Dedifferentiated amniotic fluid mesenchymal stem cell (primary cell): ENCODE measurements at regions not wholly inside any gene's neighbourhood (a gene's known extent, or its start where the extent isn't known, plus 50 kb on each side); places are given as distances from the start of the nearest gene placed in this dataset.
"Not testable (repeated sequence)": the region's sequence is repeated elsewhere in the genome, so short reads cannot be mapped to it uniquely, and the experiment has no call there.

Experiments used
- DNase-seq: peaks from one replicate; pipeline ENCODE4 v3.0.0-alpha.2; 2016; ENCODE audit errors: extremely low spot score

DNA sequence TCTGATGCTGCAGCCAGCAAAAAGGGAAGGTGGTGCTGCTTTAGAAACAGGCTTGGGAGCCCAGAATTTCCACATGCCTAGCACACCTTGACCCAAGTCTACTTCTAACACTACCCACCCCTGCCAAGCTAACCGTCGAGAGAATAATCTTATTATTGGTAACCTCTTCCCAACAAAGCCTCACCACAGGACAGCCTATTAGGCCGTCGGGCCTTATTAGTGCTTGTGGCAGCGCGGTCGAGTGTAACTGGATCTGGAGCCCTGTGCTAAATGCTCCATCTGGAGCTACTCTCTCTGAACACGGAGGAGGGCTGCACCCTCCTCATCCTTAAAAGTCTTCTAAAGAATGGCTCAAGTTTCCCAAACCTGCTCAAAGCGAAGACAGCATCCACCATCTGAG is 165.5 kb upstream of the NFIA start:
- no peak for DNase-seq

DNA sequence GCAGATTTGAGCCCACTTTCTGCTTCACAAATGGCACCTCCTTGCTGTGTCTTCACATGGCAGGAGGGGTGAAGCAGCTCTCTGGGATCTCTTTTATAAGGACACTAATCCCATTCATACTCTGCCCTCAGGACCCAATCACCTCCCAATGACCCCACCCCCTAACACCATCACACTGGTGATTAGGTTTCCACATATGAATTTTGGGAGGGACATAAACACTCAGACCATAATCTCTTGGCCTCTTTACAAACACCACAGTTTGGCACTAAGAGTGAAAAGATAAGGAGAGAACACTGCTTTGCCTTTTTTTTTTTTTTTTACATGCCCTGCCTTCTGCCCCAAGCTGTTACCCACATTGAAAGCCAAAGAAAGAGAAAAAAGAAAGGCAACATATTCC is 166.2 kb upstream of the NFIA start:
- no peak for DNase-seq

DNA sequence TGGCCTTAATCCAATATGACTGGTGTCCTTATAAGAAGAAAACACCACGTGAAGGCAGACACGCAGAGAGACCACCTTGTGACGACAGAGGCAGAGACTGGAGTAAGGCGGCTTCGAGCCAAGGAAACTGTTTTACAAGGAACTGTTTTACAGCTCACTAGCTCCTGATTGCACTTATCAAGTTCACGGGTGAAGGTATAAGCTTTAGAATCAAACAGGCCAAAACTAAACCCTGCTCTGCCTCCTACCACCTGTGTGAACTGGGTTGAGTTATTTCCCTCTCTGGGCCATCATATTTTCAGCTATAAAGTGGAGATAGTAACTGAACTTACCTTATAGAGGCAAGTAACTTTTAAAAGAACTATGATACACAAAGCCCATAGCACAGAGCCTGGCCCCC is 166.9 kb upstream of the NFIA start:
- DNase-seq: no peak

DNA sequence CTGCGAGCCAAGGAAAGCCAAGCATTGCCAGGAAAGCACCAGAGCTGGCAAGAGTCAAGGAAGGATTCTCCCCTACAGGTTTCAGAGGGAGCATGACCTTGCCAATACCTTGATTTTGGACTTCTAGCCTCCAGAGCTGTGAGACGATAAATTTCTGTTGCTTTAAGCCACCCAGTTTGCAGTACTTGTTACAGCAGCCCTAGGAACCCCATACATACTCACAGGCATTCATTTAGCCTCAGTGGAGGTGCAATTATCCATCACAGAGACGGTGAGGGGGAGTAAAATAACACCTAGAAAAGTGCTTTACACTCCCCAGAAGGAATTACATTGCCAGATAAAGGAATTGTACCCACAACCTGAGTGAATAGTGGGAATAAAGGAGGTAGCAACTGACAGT is 167.4 kb upstream of the NFIA start:
- no peak for DNase-seq

DNA sequence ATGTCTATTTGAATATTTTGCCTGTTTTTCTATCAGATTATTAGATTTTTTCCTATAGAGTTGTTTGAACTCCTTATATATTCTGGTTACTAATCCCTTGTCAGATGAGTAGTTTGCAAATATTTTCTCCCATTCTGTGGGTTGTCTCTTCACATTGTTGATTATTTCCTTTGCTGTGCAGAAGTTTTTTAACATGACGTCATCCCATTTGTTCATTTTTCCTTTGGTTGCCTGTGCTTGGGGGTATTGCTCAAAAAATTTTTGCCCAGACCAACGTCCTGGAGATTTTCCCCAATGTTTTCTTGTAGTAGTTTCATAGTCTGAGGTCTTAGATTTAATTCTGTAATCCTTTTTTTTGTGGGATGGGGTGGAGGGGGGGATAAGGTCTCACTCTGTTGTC is 168.7 kb upstream of the NFIA start:
- not testable (repeated sequence) for DNase-seq

DNA sequence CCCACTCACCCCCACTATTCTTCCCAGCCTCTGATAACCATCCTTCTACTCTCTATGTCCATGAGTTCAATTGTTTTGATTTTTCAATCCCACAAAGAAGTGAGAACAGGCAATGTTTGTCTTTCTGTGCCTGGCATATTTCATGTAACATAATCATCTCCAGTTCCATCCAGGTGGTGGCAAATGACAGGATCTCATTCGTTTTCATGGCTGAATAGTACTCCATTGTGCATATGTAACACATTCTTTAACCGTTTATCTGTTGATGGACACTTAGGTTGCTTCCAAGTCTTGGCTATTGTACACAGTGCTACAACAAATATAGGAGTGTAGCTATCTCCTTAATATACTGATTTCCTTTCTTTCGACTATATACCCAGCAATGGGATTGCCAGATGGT is 169.3 kb upstream of the NFIA start:
- DNase-seq: no peak

DNA sequence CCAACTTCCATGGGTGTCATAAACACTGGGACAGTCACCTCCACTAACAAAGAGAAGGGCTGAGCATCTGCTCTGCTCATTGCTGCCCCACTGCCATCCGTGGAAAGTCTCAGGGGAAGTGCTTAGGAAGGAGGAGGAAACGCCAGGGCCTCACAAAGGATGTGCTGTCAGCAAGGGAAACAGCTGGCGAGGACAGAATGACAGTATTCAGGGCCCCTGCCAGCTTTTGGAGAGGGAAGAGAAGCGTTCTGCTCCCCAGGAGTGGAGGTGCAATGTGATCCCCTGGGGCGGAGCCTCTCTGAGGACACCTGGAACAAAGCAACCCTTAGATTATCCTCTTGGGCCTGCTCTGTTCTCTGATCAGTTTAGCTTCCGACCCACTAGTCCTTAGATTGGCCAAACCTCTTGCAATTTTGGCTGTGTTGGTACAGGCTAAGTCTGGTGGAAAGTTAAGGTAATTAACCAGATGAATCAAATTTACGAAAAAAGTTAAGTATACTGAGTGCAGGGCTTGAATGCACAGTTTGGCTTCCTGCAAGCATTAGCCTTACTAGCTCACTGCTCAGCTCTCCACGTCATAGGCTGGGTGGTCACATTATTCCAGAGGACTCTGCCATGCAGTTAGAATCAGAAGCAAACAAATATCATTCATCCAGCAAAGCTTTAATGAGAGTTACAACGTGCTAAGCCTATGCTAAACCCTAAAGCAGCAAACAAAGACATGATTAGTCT is 170.2 kb upstream of the NFIA start:
- no peak for DNase-seq

DNA sequence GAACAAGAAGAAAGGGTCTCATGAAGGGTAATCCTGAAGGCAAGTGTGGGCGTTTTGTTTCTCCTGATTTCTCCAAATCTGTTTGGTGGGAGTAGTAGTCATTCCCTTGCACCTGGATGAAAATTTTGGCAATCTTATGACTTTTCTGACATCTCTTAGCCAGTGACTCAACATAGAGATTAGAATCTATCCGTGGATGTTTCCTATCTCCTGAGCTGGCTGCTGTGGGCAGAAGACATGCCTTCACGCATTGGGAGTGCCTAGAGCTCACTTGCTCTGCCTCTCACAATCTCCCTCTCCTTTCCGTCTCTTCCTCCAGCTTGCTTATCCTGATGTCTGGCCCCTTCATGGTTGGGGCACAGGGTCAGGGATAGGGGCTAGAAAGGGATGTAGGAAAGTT is 174.2 kb upstream of the NFIA start:
- DNase-seq: no peak

DNA sequence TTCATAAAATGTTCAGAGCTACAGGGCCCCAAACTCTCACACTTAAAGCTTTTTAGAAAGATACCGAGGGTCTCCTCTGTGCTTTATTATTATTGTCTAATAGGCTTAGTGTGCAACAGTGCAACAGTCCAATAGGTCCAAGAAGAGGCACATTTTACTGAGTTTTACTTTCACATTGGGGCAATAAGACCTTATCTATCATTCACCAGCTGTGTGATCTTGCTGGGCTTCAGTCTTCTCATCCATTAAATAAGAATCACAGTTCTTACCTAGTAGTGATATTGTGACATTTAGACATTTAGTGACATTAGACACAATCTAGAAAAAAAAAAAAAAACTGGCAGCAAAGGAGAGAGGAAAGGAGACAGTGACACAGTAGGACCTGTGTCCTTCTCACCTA is 175.8 kb upstream of the NFIA start:
- DNase-seq: no peak

DNA sequence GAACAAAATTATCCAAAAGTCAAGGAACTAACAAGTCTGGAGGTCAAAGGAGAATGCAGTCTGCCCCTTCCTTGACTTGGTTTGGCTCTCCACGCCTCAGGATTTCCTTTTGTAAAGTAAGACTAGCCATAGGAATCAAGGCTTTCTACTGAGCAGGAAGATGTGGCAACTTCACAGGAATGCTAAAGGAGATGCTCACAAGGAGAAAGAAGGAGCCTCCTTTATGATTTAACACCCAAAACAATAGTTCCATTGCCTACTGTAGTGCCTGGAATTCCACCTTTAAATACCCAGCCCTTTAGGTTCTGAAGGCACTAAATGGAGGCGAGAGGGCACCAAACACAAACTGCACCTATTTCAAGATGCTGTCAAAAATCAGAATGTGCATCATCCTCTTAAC is 176.3 kb upstream of the NFIA start:
- DNase-seq: no peak

DNA sequence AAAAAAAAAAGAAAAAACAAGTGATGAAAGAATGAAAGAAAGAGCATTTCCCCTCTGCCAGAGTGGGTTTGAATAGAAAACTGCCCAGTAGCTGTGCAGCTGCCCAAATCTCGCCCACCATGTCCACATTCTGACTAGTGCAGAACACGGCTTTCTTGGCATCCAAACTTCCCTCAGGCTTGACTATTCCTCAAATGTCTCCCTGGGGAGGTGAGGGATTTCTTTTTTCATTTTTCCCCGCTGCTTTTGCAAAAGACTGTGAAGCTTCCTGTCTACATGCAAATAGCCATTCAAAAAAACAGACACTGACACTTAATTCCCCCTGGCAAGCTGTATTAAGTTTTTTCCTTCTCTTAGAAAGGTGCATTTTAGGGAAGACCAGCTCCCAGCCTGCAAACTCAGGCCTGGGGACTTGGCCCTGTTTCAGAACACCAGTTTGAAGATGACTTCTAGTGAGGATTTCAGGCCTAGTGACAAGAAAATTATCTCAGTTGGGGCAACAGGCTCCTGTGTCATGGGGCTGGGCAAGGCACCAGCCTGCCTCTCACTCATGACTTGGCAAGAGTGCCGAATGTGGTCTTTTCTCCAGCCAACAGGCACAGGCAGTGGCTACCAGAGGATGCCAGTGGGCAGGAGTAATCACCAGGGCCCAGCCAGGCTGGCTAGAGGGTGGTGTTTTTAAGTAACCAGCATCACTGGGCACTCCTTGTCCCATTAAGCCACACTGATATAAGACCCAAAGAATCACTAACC is 178.1 kb upstream of the NFIA start:
- peak; percentile 34 for DNase-seq

DNA sequence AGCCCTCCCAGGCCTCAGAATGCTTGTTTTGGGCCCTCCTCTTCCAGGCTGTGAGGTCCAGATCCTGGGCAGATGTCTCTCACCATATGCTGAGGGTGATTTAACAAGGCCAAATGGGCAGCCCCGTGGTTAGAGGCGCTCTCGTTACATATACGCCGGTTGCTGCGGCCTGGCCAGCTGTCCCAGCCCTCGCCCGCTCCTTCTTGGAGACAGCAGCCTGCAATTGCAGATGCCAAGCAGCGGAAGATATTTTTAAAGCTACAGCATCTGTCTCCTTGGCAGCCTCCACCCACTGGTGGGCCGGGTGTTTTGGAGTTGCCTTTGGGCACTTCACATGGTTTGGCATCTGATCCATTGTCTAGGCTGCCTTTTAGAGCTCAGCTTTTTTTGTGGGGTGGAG is 178.8 kb upstream of the NFIA start:
- DNase-seq: no peak

DNA sequence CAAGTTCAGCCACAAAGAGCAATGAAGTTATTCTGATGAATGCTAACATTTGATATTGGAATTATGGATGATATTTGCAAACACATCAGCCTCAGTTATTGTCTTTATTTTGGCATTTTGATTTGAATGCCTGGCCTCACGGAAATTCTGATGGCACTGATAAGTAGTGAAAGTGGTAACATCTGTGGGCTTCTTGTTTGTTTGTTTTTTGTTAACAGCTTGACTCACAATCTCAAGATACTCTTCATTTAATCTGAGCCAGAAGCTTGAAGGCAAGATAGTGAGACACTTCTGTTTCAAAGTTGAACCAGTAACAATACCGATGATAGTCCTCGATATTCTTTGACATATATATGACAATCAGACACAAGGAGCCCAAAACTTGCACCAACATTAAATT is 182.9 kb upstream of the NFIA start:
- no peak for DNase-seq

DNA sequence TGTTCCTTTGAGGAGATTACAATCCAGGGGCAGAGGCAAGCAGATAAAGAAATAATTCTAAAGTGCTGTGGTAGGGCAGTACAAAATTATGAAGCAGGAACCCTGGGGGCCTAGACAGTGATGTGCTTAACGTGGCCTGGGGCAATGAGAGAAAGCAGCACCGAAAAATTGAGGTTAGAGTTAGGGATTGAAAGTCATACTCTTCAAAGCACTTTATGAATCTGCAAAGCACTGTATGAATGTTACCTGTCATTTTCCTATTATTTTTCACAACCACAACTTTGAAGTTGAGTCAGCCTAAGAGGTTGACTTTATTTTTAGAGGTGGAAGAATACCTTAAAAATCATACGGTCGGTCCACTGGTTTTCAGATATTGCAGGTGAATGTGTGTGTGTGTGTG is 183.4 kb upstream of the NFIA start:
- no peak for DNase-seq

DNA sequence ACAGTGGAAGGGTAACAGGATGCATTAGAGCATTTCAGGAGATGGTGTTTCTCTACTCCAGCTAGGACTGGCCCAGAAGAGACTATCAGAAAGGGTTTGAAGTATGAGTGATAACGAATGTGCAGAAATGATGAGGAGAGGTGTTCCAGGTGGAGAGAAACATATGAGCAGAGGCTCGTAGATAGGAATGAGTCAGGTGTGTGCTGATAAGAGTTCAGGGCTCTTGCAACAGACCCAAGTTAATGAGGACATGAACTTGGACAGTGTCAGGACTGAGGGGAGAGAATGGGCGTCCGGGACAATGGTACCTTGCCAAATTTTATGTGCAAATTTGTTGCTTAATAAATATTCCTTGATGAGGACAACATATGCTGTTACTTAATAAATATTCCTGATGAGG is 183.9 kb upstream of the NFIA start:
- no peak for DNase-seq

DNA sequence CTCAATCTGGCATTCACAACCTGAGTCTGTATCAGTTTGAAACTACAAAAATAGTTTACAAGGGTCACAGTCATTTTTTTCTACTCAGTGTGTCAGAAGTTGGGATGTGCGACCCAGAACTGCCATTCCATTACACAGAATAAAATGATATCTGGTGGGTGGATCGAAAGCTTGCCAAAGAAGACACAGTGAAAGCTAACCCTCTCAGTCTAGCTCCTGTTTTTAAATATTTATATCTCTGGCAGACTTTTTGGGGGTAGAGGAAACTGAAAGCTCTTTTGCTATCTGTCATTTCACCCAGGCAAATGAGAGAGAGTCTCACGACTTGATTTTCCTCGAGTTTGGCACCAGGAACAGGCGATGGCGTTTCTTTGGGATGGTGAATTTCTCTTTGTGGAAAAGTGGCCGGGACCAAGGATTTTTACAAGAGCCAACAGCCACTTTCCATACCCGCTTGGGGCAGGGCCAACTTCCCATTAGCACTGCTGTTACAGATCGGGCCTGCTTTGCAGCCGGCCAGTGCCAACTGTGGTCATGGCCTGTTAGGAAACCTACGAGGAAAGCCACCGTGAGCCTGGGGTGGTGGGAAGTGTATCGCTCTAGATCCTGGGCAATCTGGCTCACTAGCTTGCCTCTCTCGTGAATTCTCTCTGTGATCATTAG is 185.5 kb upstream of the NFIA start:
- no peak for DNase-seq

DNA sequence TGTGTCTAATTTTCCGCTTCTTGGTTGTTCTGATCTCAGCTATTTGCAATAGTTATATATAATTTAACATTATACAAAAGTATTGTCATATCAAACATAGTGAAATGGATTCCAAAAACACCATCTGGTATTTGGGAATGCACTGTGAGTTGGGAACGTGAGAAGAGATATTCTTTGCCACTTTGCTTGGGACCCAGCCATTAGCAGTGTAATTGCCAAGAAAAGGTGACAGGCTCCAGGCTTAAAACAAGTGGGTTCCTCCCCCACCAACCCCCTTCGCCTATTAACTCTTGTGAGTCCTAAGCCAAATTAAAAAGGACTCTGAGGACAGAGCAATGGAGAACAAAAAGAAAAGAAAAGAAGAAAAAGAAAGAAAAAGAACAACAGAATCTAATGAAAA is 186.7 kb upstream of the NFIA start:
- no peak for DNase-seq

DNA sequence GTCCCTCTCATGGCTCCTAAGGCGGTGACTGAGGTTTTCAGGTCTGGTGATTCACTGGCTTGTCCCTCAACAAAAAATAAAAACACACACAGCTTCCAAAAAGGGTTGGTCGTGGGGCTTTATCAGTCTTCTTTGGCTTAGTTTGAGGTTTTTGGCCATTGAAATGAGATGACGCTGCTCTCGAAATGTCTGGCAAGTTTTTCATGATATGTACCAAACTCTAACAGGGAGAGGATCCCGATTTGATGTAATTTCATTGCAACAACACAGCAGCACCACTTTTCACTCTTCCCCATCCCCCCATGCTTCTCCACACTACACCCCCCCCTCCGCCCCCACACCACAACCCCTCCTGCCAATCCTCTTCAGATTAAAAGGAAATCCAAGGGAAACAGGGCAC is 187.1 kb upstream of the NFIA start:
- DNase-seq: no peak

DNA sequence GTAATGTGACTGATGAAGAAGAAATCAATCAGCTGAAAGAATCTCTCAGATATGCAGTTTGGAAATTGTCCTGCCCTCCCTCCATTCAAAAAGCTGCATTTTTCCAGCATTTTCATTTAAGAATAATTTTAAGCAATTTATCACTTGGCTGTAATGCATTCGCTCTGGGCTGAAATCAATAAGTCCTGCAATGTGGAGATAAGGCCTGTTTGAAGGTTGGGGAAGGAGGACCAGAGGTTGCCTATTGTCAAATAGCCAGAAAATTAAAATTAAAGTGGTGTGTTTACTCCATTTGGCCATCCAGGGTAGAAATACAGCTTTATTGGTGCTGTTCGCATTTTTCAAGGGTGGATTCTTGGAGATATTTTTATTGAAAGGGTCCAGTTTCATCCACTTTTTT is 187.6 kb upstream of the NFIA start:
- DNase-seq: no peak

DNA sequence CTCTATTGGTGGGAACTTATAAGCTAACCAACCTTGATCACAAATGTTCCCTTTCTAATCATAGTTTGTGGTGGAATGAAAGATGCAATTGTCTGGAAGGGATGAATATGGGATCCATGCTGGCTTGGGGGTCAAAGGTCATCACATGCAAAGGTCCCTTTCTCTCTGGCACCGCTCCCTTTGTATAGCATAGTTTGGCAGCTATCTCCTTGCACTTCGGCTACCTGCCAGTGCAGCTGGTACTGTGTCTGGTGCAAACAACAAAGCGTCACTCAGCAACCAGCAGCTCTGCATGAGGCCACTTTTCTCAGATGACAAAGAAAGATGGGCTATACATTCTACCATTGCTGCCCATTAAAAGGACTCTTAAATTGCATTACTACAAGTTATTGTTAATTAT is 188.2 kb upstream of the NFIA start:
- no peak for DNase-seq

DNA sequence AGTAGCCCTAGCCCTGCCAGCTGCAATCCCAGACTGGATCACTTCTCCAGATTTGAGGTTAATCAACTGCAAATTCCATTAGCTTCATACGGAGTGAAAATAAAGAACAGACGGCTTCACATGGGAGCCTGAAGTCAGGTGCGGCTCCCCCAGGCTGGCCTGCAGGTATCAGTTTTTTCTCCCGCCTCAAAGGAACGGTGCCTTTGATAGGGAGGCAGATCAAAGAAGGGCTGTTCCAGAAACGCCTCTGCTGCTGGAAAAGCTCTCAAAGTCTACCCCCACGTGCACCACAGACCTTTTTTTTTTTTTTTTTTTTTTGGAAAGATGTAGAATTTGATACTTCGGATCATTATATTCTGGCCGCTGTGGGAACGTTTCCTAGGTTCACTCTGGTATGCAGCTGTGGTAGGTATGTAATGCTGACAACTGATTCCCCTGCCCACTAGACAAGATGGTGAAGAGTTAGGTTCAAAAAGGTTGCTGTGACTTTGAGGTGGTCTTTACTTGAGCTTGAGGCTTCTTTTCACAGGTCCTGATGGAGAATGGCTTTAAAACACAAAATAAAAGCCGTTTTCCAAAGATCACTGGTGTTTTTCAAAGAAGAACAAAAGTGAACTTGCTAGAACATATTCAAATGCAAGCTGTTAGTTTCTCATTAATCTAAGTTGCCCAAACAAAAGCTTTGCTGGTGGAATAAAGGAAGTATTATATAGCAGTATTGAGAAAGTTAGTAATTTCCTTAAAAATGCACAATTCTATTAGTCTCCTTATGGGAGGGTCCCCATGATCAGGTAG is 189.0 kb upstream of the NFIA start:
- no peak for DNase-seq

DNA sequence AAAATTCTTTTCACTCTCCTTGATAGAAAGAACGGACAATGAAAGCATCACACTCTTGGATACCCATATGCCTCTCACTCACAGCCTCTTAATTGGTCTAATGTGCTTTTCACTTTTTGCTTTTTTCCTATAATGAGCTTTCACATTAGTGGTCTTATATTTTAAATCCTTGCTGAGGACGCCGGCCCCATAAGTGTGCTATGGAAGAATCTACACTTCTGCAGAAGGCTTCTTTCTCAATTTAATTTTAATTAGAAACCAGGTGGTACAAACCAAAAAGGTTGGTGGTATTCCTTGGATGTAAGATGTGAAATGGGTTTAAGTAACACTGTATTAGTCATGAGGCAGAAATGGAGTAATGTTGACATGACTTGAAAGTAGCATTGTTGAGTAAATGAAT is 190.6 kb upstream of the NFIA start:
- no peak for DNase-seq
